HG02938 (cell line): ENCODE measurements at regions not wholly inside any gene's neighbourhood (a gene's known extent, or its start where the extent isn't known, plus 50 kb on each side); places are given as distances from the start of the nearest gene placed in this dataset.
A peak's percentile ranks its signal among the peaks of the same experiment; 100 is the strongest.

Experiments used
- ATAC-seq: cut with Tn5 transposase; IDR thresholded peaks from one replicate; pipeline ENCODE4 v1.9.1; 2021; ENCODE audit warnings: mild to moderate bottlenecking, moderate library complexity; ENCODE audit not compliant: unreplicated experiment

DNA sequence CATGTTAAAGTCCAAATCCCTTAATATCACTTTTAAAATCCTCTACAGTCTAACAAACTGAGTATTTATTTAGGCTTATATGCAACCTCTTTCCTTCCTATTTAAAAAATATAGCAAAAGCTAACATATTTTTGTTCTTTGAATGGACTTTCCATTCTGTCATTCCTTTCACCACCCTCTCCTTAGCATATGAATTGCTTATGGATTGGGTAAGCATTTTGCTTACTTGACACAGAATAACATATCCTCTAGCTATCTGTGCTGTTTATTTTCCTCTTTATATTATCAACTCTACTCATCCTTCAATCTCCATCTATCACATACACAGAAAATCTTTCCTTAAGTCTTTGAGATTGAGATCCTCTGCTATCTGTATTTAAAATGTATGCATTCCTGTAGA is 206.1 kb upstream of the NEIL3 start:
- ATAC-seq, result no peak

DNA sequence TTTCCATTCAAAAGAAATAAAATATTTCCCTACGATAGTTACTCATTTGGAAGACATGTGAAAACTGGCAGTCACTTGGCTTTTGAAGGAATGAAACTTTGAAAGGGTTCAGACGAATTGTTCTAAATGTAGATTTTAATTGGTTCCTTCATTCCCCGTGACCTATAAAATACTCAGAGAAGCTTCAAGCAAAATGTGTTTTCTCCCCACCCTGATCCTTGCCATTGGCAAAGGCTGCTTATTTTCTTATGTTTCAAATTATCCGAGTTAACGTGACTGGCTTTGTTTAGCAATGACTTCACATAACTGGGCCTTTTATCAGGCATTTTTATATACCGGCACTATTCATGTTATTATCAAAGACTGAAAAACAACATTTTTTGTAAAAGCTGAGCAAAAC is 204.1 kb upstream of the NEIL3 start:
- no peak for ATAC-seq

DNA sequence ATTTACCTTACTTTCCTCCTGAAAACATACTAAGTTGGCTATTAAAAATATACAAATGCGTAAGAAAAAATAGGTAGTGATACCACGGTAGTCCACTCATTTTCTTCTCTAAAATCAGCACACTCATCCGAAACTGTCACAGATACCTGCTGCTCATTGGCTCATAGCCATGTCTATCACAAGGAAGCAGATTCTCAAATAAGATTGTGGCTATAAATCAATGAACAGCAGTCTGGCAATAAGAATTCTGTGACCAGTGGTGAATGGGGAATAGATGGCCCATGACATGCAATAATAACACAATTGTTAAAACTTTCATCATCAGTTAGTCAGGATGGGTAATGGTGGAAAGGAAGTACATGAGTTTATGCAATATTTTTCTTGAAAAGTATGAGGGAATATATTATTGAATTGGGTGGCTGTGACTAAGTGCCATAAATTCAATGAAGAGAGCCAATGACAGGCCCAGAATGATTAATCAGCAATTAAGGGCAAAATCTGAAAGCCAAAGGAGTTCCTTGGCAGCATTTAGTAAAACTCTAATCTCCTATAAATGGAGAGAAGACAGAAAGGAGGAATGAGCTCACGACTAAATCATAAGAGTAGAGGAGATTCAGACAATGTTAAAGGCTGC is 202.3 kb upstream of the NEIL3 start:
- no peak for ATAC-seq

DNA sequence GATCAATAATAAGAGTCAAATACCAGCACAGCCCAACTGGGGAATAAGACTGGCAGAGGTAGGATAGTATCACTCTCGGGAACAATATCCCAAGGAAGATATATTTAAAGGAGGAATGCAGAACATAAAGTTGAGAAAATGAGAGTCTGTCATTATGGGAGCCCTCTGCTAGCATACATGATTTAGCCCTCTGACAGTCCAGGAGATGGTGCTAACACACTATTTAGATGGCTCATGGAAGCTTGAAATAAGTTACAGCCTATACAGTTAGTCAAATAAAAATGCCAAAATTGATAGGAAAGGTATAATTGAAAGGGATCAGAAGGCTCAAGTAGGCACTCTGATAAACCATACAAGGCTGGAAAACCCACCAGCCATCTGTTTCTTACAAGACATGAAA is 201.0 kb upstream of the NEIL3 start:
- ATAC-seq, result no peak

DNA sequence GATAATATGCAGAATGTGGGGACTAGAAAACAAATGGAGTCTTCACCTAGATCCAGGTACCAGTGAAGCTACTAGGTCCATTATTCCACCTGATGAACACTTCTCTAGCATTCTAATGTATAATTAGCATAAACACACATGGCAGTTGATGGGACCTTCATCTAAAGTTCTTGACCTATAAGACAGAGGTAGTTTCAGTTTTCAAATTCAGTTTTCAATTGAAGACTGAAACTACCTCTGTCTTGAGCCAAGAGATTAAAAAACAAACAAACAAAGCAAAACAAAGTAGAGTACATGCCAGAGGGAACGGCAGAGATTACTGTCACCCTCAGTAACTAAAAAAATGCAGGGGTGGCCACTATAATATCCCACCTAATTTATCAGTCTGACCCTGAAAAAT is 199.9 kb upstream of the NEIL3 start:
- ATAC-seq, result peak; percentile 39

DNA sequence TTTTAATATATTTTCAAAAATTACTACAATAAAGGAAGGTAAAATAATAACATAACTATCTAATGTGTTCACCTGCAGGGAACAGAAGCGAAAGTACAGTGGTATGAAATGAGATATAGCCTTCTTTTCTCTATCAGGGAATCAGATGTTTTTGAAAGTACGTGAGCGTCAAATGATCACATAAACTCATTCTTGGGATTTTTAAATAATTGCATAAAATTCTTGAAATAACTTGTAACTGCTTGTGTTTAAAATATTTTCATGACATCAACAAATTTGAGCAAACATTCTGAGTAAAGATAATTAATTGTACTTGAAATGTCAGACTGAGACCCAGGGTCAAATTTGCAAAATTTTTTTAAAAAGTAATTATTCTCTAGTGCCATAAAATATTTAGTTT is 193.5 kb upstream of the NEIL3 start:
- no peak for ATAC-seq

DNA sequence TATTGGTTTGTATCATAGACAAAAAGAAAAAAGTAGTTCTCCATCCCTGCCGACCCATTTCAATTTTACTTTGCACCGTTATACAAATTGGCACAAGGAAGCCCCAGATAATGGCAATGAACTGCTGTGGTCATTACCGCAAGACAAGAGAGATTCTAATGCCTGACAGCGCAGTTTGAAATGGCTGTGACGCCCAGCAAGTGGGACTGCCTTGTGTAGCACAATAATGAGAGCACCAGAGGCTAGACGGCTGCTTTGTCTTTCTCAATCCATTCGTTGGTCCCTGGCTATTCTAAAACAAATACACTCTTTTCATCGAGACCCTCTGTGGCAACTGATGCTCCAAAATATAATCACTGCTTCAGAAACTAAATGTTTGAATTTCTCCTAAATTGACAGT is 192.4 kb upstream of the NEIL3 start:
- no peak for ATAC-seq

DNA sequence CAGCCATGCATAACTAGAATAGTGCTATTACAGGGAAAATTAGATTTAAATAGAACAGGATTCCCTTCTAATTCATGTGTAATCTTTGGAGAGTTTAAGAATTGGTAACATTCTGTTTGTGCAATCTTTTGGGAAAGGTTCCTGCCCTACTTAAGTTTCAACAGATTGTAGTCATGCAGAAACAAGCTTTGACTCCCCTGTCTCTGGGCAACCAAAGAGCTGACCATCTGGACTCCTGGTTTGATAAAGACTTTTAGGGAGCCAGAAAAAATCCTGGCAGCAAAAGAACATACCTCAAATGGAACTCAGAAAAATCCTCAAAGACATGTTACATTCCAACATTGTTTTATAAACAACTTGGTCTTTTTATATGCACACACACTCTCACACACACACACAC is 191.1 kb upstream of the NEIL3 start:
- ATAC-seq, result no peak

DNA sequence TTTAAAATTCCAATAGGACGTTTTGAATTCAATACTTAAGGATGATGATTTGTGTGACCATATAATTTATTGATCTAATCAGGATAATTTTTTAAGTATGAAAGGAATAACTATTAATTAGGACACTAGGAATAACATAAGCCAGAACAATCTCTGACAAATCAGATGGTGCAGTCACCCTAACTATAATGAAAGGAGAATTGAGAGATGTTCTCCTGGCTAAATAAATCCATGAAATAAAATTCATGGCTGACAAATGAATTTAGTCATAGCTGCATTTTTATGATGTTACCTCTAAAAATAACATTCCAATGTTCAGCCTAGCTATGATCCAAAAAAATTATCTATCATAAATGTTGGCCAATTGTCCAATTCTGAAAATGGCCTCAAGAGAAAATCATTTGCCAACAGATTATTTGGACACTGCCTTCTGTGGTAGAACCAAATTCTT is 190.6 kb upstream of the NEIL3 start:
- ATAC-seq, result no peak

DNA sequence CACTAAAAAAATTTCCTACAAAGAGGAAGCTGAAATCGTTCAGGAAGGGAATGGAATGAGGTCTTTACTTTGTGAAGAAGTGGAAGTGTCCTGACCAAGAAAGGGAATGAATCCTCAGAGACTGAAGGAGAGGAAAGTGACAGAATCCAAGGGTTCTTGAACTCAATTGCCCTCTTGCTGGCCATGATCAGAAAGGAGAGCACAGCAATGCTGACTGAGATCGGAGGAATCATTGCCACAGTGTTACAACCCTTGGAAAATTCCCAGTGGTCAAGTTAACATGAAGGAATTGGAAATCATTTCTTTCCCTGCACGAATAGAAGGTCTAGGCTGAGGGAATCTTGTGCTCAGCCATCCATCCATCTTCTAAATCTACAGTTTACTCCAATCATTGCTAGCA is 190.0 kb upstream of the NEIL3 start:
- ATAC-seq, result no peak

DNA sequence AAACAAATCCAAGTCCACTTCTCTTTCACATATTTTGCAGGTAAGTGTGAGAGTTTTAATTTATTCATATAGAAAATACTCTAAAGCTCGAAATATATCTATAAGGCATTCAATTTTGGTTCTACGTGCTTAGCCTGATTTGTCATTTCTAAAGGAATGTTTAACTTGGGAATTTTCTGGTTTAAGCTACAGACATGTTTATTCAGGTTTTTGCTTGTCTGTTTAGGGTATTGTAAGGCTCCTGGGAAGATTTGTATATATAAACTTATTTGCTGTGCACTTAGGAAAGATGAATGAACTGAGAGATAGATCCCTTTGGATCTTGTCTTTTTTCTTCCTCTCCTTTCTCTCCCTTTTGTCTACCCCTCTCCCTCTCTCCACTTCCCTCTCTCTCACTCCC is 185.9 kb upstream of the NEIL3 start:
- no peak for ATAC-seq

DNA sequence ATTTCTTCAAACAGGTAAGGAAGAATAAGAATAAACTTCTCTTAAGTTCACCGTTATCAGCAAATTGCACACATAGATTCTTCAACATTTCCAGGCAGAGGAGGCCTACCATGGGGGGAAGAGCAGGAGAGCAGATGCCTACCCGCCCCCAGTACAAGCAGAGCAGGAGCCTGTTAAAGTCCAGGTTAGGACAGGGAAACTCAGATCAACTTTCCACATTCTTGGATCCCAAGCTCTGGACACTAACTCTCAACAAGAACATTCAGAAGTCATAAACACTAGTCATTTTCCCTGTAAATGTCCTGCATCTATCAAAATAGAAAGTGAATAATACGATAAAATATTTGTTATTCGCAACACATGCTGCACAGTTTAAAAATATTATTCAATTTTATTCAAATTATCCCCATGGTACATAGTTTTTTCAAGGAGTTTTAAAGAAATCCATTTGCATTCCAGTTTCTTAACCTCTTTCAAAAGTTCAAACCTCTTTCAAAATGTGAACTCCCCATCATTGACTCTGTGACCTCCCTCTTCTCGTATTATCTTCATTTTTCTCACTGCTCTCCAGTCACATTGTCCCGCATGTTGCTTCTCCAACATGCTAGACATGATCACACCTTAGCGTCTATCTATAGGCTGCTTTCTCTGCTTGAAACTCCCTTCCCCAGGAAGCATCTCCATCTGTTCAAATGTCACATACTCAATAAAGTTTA is 185.2 kb upstream of the NEIL3 start:
- no peak for ATAC-seq

DNA sequence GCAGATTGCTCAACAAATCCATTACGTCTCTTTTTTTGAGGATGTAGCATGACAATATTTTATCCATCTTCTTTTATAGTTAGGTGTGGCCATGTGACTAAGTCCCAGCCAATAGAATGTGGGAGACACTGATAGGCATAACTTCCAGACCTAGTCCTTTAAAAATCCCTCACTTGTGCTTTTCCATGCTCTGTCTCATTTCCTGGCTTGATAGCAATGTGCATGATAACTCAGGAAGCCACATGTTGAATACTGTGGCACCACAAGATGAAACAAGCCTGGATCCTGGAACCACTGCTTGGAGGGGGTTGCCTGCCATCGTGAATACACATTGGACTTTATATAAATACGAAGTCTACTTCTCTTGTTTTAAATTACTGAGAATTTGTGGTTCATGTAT is 184.0 kb upstream of the NEIL3 start:
- ATAC-seq, result no peak

DNA sequence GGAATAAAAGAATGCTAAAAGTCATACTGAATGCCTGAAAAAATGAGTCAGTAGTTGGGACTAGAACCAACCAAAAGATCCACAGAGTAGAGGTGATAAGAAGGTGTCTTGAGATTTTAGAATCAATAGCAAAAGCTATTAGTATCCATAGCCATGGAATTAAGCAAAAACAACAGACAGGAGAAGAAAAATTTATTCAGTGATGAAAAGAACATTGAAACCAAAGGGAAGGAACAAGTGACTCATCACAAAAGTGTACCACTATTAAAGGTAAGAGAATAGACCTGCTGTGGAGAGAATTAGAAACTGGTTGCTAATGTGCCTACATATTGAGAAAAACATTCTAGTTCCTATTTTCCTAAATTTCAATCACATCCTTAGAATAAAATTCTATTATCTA is 182.0 kb upstream of the NEIL3 start:
- ATAC-seq, result no peak

DNA sequence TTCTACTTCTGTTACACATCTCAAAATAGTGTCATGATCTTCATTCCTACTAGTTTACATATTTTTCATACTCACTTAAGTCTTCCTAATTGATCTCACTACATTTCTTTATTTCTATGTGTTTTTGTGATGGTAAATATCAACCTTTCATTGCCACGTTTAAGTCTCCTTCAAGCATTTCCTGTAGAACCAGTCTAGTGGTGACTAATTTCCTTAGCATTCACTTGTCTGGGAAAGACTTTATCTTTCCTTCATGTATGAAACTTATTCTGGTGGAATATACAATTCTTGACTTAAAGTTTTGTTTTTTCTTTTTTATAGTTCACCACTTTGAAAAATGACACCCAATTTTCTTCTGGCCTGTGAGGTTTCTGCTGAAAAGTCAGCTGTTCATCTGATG is 181.4 kb upstream of the NEIL3 start:
- no peak for ATAC-seq

DNA sequence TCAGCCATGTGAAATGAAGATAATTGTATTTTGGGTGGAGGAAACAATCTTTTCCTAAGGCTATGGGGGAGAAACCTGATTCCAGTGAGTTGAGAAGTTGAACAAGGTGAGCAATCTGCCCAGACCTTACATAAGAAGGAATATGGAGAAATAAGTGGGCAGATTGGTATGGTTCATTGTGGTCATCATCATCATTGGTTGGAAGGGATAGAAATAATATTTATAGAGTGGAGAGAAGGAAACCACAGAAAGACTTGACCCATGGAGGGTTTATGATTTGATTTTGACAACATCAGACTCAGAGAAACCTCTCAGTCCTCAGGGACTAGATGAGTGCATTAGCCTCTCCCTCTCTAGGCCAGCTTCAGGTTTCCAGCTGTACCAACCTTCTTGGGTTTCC is 177.9 kb upstream of the NEIL3 start:
- no peak for ATAC-seq

DNA sequence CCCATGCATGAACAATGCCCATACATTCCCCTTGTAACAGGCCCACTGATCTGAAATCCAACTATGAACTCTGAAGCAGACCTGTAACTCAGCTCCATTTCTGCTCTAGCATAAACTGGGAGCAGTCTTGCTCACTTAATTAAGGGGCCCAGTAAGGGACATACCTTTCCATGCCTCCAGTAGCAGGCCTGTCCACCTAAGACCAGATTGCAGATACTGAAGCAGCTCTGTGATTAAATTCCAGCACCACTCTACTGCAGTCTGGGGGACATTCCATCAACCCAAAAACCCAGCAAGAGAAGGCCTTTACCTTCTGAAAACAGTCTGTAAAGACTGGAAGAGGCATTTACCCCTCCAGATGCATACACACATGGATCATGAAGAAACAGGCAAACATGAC is 162.0 kb upstream of the NEIL3 start:
- ATAC-seq, result no peak

DNA sequence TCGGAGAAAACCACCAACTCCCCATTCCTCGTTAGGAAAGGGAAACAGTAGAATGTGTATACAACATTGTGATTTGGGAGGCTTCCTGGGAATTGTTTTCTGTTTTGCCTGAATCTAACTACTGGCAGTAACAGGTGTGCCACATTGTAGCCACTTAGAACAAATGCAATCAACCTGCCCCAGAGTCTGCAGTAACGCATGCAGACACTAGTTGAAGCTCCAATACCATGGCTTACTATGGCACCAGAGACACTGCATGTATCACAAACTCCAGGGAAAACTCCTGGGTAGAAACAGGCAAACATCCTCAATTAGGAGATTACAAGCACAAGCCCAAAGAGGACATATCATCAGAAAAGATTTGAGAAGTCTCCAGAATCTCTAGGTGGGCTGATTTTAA is 154.2 kb upstream of the NEIL3 start:
- no peak for ATAC-seq

DNA sequence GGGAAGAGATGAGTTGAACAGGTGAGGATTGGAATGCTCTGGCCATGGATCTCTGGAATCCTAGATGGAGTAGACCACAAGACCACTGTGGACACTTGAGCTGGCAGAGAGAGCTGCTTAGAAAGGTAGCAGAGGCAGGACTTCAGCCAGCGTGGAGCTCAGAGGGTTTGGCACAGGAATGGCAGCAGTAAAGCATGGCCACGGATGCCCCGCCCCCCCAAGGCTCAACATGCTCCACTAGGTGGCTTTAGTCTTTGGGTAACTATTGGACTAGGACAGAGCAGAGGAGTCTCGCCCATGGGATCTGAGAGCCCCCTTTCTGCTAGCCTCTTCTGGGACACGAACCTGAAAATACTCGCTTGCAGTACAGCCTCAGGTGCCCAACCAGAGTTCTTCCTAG is 150.1 kb upstream of the NEIL3 start:
- no peak for ATAC-seq

DNA sequence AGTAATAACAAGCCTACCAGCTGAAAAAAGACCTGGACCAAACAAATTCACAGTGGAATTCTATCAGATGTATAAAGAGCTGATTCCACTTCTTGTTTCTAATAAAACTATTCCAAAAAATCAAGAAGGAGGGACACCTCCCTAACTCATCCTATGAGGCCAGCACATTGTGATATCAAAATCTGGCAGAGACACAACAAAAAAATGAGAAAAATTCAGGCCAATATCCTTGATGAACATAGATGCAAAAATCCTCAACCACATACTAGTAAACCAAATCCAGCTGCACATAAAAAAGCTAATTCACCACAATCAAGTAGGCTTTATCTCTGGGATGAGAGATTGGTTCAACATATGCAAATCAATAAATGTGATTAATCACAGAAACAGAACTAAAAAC is 147.9 kb upstream of the NEIL3 start:
- ATAC-seq, result no peak

DNA sequence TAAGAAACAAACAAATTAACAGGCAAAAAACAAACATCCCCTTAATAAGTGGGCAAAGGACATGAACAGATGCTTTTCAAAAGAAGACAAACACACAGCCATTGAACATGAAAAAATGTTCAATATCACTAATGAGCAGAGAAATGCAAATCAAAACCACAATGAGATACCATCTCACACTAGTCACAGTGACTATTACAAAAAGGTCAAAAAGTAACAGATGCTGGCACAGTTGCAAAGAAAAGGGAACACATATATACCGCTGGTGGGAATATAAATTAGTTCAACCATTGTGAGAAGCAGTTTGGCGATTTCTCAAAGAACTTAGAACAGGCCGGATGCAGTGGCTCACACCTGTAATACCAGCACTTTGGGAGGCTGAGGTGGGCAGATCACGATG is 146.1 kb upstream of the NEIL3 start:
- no peak for ATAC-seq

DNA sequence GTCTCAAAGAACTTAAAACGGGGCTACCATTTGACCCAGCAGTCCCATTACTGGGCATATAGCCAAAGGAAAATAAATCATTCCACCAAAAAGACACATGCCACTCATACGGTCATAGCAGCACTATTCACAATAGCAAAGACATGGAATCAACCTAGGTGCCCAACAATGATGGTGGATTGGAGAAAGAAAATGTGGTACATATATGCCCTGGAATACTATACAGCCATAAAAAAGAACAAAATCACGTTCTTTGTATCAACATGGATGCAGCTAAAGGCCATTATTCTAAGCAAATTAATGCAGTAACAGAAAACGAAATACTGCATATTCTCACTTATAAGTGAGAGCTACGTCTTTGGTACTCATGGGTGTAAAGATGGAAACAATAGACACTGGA is 138.1 kb upstream of the NEIL3 start:
- ATAC-seq, result no peak

DNA sequence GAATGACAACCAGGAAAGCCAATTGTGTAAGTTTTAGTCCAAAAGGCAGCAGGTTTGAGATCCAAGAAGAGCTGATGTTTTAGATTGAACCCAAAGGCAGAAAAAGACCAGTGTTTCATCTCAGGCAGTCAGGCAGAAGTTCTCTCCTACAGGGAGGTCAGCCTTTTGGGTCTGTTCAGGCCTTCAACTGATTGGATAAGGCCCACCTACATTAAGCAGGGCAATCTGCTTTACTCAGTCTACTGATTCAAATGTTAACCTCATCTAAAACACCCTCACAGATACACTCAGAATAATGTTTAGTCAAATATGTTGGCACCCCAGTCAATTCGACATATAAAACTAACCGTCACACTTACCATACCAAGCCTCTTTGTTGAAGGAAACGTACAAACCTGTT is 134.2 kb upstream of the NEIL3 start:
- ATAC-seq, result no peak
